Hepatocyte (in vitro differentiated cells): ENCODE measurements at regions not wholly inside any gene's neighbourhood (a gene's known extent, or its start where the extent isn't known, plus 50 kb on each side); places are given as distances from the start of the nearest gene placed in this dataset.

Experiments
- EZH2 ChIP-seq: fragments of 200-600 bp; sonication (generic); IDR thresholded peaks from 2 replicates; pipeline ENCODE4 v1.6.1; 2016; ENCODE audit warnings: antibody characterized with exemption, mild to moderate bottlenecking, borderline replicate concordance
- EZH2phosphoT487 ChIP-seq: fragments of 200-600 bp; sonication (generic); IDR thresholded peaks from one replicate; pipeline ENCODE4 v1.6.1; 2018; ENCODE audit warnings: antibody characterized with exemption, mild to moderate bottlenecking, low read depth, moderate library complexity; ENCODE audit not compliant: unreplicated experiment, severe bottlenecking
- TF ChIP-seq, protein P1 (sequence below): fragments of 200-600 bp; sonication (generic); IDR thresholded peaks from 2 replicates; pipeline ENCODE4 v1.5.1; 2016; ENCODE audit warnings: antibody characterized with exemption, mild to moderate bottlenecking; ENCODE audit not compliant: poor library complexity

DNA sequence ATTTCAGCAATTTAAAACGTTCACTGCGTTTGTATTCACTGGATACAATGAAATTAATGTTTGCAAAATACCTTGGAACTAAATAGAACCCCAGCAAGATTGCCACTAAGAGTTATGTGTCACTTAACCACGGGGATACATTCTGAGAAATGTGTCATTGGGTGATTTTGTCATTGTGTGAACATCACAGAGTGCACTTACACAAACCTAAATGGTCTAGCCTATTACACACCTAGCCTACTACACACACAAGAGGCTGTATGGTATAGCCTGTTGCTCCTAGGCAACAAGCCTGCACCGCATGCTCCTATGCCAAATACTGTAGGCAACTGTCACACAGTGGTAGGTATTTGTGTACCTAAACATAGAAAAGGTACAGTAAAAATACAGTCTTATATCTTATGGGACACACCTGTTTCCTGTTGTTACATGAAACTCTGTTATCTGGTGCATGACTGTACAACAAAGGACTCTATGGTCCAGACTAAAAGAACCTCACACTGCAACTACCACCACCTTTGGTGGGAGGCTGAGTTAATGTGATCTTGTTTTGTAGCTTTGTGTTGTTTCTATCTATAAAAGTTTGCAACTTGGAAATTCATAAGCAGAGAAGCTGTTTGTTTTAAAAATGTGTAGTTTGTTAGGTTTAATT is 92.2 kb upstream of the NTRK3 start:
- TF ChIP-seq, protein P1, sequence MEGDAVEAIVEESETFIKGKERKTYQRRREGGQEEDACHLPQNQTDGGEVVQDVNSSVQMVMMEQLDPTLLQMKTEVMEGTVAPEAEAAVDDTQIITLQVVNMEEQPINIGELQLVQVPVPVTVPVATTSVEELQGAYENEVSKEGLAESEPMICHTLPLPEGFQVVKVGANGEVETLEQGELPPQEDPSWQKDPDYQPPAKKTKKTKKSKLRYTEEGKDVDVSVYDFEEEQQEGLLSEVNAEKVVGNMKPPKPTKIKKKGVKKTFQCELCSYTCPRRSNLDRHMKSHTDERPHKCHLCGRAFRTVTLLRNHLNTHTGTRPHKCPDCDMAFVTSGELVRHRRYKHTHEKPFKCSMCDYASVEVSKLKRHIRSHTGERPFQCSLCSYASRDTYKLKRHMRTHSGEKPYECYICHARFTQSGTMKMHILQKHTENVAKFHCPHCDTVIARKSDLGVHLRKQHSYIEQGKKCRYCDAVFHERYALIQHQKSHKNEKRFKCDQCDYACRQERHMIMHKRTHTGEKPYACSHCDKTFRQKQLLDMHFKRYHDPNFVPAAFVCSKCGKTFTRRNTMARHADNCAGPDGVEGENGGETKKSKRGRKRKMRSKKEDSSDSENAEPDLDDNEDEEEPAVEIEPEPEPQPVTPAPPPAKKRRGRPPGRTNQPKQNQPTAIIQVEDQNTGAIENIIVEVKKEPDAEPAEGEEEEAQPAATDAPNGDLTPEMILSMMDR, result no peak
- TF ChIP-seq EZH2, result no peak
- TF ChIP-seq EZH2phosphoT487, result no peak
